Embryonic facial prominence (tissue), 1 donor: ENCODE measurements at regions not wholly inside any gene's neighbourhood (a gene's known extent, or its start where the extent isn't known, plus 50 kb on each side); places are given as distances from the start of the nearest gene placed in this dataset.

Source experiments
- DNase-seq: peaks from one replicate; pipeline ENCODE4 v3.0.0-alpha.2; 2016; ENCODE audit errors: extremely low spot score

DNA sequence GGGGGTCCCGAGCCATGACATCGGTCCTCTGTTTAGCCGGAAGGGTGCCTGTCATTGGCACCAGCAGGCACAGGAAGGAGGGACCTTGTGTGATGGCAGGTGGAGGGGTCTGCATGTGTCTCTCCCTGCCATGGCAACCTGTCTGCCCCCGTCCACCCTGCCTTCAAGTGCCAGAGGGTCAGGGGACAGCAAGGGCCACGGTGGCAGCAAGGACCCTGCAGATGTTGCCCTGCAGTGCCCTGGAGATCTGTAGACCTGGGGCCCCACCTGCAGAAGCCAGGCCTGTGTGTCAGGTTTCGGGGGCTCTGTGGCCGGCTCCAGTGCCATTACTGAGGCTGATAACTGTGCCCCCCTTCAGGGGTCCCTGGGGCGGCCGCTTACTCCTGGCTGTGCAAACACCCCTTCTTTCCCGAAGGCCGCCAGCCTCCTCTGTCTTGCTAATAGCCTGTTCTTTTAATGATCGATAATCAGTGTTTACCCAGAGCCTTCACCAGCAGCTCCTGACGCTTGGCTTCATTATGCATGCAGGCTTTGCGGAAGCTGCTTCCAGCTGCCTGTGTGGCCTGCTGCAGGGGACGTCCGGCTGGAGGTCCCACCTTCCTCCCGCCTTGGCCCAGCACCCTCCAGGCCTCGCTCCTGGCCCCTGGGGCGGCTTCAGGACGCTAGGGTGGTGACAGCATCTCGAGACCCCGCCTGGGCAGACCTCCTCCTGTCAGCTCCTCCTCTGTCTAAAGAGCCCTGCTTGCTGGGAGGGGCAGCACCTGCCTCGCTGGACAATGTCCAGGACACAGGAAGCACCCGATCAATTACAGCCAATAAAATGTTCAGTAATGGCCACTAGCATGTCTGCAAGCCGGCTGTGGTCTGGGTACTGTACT lies 153.0 kb downstream of the KIF26A start:
- DNase-seq: no peak

GRCh38 chr14:104292084-104292970 lies 153.9 kb downstream of the KIF26A start:
- DNase-seq: no peak

DNA sequence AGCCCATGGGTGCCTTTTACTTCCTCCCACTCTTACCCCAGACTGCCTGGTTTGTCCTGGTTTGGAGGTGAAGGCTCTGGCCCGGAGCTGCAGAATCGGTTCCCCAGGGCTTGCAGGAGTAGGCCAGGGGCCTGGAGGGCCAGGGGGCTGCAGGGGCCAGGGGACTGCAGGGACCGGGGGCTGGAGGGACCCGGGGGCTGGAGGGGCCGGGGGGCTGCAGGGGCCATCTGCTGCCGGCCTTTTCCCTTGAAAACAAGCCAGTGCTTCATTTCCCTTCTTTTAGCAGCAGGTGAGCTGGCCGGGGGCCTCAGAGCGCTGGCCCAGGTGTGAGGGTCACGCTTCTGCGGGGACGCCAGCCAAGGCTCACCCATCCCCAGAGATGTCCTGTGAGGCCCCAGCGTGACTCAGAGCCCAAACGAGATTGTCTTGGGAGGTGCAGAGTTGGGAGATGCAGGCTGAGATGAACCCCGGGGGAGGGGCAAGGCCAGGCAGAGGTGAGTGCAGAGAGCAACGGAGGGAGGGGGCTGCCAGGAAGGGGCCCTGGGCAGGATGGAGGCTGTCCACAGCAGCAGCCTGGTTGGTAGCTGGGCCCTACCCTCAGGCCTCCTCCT lies 154.9 kb downstream of the KIF26A start:
- DNase-seq: no peak

- DNase-seq: no peak
Observed at GRCh38 chr14:104293851-104294627, 155.7 kb downstream of the KIF26A start.

DNA sequence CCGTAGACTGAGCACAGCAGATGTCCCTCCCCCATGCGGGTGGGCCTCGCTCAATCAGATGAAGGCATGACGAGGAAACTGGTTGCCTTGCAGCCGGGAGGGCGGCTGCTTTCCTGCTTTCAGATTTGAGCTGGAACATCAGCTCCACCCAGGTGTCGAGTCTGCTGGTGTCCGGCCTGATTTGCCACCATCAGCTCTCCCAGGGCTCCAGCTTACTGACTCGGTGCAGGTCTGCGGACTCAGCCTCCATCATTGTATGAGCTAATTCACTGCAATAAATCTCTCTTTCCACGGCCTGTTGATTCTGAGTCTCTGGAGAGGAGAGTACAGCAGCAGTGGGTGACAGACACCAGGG lies 156.2 kb downstream of the KIF26A start:
- no peak for DNase-seq

DNA sequence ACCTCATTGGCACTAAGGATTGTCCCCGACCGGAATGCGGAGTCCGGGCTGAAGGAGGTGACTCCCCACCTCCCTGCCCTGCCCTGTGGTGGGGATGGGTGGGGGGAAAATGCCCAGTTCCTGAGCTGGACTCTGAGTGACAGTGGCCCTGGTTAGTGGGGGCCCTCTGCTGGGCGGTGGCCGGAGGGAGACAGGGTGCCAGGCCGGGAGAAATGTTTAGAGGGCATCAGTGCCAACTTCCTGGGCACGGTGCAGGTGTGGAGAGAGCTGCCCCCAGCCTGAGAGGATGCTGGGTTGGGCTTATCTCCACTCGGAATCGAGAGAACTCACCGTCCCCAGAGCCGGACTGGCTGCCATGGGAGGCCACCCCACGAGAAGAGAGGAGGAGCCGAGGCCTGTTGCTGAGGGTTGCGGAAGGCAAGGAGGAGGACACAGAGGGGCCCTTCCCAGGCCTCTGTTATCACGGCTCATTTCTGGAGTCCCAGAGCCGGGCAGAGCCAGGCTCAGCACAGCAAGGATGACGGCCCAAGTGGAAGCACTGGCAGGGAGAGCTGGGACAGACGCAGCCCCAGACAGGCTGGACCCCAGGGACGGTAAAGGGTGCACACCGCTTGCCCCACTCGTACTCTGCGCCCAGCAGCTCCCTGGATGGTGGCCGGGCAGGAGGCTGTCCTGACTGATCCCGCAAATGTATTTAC lies 156.7 kb downstream of the KIF26A start:
- DNase-seq: no peak

DNA sequence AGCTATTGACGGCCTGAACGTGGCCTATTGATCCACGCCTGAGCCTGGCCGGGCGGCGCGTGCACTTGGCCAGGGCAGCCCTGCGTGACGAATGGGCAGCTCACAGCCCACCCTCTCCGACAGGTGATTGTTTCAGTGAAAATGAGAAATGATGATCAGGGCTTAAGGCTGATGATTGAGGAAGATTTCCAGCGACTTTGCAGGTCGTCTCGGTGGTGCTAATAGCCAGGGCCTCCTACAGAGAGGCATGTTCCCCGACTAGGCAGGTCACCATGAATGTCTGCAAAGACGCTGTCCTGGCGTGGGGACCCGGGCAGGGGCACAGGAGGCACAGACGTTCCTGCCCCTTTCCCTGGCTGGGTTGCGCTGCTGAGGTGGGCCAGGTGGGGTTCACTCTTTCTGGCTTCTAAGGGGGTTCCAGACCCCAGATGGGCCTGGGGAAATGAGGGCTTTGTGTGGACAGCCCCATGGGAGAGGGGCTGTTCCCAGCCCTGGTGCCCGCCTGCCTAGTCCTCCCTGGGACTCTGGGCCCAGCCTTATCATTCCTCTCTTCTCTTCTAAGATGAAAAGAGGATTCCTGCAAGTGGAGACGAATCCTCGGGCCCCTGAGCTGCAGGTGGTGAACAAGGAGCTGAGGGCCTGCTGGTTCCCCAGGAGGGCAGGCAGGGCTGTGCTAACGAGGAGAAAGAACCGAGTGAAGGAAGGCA lies 157.4 kb downstream of the KIF26A start:
- no peak for DNase-seq

- DNase-seq: no peak
Observed at GRCh38 chr14:104296388-104297312, 158.3 kb downstream of the KIF26A start.

- DNase-seq: no peak
Observed at GRCh38 chr14:104297313-104297704, 158.9 kb downstream of the KIF26A start.

GRCh38 chr14:104297721-104298401 lies 159.5 kb downstream of the KIF26A start:
- DNase-seq: no peak

DNA sequence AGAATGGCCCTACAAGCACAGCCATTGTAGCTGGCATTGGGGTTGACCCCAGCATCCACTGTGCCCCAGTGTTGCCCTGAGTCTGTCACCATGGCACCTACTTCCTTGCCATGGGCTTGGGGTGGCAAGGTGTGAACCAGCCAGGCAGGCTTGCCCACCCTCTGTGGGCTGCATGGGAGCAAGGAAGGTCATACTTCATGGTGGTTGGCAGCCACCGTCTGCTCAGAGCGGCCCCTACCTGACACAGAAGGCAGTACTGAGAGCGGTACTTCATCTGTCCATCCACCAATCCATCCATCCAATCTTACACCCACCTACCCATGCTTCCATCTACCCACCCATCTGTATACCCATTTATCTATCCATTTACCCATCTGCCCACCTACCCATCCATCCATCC lies 160.1 kb downstream of the KIF26A start:
- no peak for DNase-seq

DNA sequence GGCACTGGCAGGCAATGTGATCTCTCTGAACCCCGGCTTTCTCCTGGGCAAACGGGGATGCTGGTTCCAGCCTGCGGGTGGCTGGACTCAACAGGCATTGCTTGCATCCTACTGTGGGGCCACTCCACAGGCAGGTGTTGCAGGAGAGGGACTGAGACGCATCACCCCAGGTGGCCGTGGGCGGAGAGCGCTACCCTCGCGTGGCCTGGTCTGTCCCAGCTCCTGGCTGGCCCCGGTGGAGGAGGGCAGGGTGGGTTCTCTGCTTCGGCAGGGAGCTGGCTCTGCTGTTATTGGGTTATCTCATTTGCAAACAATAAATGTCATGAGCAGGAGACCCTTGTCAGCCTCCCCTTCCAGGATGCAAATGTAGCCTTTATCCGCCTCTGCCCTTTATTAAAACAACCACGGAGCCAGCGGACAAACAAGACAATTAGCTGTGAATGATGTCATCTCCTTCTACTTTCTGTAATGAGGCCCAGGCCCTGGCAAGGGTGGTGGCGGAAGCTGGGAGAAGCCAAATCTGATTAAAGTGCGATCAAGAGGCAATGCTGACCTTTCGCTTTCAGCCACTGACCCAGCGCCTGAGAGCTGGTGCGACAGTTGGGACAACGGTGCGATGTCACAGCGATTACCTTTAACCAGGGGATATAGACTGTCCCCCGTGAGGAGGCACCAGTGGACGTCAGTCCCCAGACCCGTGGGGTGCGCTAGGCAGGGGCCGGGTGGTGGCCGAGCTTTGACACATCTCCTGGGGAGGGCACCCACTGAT lies 161.8 kb downstream of the KIF26A start:
- DNase-seq: no peak

GRCh38 chr14:104301731-104302460 lies 163.5 kb downstream of the KIF26A start:
- DNase-seq: no peak

DNA sequence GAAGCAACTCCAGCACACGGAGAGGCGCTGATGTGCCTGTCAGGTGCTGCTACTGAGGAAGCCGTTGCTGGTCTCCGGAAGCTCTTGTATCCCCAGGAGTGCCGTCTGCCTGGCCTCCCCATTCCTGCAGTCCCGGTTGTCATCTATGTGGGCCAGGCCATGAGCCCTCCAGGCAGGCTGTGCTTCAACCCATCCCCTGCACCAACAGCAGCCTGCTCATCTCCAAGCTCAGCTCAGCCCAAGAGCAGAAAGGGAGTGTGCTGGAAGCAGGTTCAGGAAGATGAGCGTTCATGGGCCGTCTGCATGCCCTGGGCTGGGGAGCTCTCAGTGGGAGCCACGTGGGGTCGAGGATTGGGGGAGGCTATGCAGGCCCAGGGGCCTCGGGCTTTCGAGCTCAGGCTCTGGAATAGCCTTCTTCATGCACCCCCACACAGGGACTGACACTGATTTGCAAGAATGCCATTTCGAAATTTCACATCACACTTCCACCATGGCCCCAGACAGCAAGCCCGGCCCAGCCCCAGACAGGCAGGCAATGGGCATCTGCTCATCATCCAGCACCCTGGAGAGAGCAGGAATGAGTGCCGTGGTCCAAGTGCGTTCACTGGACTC lies 164.5 kb downstream of the KIF26A start:
- no peak for DNase-seq

GRCh38 chr14:104303705-104304425 lies 165.5 kb downstream of the KIF26A start:
- no peak for DNase-seq
